GM18861 (cell line): ENCODE measurements at regions not wholly inside any gene's neighbourhood (a gene's known extent, or its start where the extent isn't known, plus 50 kb on each side); places are given as distances from the start of the nearest gene placed in this dataset.
"Not testable (repeated sequence)": the region's sequence is repeated elsewhere in the genome, so short reads cannot be mapped to it uniquely, and the experiment has no call there.

Experiments
- ATAC-seq: cut with Tn5 transposase; IDR thresholded peaks from one replicate; pipeline ENCODE4 v1.9.1; 2021; ENCODE audit not compliant: unreplicated experiment

DNA sequence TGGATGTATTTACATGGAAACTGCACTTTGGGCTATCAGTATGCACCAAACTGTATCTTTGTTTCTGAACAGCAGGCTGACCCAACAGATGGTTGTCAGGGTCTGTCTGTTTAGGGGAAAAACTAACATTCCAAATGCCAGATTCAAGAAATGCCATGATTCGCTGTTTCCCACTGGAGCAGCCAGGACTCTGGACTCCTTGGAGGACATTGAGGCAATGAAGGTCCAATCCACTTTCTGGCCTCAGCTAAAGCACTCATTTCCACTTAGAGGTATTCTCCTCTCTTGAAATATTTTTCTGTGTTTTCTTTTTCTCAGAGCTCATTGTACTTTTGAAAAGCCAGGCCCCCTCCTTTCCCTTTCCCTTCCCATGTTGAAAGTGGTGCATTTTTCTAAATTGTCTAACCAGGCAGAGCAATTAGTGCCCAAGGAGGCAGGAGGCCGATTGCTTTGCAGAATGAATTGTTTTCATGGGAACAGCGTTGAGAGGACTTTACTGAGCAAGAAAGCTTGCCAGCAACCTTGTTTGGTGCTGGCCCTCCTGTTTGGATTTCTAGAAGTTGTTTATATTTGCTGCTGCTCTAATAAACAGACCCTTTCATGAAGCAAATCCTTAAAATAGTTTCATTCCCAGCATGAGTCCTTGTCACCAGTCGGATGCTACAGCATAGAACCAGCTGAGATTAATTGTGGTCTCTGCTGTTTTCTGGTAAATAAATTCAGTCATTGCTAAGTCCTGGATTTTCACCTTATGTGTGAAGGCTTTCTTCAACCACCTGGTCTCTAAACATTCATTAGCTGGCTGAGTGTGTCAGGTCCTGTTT lies 132.8 kb upstream of the TAF11L2 start:
- ATAC-seq: no peak

- no peak for ATAC-seq
Measured at GRCh38 chr5:17365811-17366138, 132.3 kb upstream of the TAF11L2 start.

GRCh38 chr5:17367256-17367840 lies 130.7 kb upstream of the TAF11L2 start:
- no peak for ATAC-seq

DNA sequence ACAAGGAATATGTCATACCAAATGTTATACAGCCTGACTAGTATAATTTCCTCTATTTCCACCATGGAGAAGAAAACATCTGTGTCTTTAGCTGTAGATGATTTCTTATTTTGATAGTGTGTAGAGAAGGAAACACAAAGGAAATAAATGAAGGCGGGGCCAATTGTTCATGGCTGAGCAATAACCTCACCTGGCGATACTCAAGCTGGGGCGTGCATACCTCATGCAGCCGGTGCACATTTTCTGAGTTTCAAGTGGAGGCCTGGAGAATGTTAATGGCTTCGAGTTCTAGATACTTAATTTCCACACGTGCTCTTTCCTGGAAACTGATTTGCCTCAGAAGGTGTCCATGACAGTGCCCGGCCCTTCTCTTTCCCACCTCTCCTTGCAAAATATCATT lies 127.4 kb upstream of the TAF11L2 start:
- no peak for ATAC-seq

- ATAC-seq: no peak
Measured at GRCh38 chr5:17373406-17373805, 124.6 kb upstream of the TAF11L2 start.

DNA sequence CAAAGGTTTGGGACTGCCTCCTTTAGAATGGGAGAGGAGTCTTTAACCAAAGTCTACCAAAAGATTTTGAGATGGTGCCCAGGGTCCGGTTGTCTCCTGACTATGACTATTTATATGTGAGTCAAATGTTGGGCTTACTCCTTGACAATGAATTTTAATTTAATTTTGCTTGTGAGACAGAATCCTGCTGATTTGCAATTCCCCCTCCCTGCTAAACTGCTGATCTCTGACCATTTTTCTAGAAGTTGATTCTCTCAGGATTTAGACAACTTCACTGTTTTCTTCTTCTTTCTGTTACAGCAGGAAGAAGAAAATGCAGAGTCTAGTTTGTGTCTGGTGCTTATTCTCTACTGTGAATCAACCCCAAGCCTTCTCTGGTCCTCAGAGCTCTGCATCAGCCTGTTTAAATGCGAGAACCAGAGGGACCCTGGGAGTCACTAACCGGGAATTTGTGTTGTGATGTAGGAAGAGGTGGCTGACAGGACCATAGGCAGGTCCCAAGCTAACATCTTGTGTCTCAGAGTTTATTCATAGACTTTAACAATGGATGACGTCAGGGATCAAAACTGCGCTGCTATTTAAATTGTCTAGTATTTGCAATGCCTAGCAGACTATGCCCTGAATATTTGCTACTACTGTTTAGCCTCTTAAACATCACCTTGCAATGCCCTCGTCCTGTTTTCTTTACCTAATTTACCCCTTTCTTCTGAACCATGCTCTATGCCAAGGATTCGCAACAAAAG lies 124.0 kb upstream of the TAF11L2 start:
- no peak for ATAC-seq

GRCh38 chr5:17374973-17375742 lies 122.9 kb upstream of the TAF11L2 start:
- ATAC-seq: no peak

DNA sequence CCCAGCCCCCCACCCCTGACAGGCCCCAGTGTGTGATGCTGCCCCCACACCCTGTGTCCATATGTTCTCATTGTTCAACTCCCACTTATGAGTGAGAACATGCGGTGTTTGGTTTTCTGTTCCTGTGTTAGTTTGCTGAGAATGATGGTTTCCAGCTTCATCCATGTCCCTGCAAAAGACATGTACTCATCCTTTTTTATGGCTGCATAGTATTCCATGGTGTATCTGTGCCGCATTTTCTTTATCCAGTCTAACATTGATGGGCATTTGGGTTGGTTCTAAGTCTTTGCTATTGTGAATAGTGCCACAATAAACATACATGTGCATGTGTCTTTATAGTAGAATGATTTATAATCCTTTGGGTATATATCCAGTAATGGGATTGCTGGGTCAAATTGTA lies 122.1 kb upstream of the TAF11L2 start:
- ATAC-seq: not testable (repeated sequence)

DNA sequence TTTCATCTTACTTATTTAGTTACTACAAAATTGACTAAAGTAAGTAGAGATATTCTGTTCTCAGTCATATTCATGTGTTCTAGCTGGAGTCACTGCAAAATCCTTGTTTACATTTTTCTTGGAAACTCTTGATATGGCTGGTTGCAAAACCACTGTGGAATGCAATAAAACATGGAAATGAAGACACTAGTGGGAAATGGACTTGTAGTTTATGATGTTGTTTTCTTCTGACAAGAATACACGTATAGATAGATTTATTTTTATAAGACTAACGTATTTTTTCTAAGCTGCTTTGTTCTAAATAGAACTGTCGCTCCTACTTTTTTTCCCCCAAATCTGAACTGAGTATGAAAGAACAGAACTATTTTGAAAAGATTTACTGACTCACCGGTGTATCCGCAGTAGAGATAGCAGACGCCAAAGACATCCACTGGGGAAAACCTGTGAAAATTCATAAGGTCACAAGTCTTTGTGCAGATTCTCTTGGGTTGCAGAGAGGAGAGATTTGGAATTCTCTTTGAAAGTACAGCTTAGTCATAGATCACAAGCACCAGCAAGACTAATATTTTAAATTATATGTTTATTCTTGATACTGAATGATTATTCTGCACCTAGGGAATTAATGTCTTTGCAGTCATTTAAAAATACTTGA lies 119.6 kb upstream of the TAF11L2 start:
- ATAC-seq: no peak

- no peak for ATAC-seq
Measured at GRCh38 chr5:17379100-17379951, 118.7 kb upstream of the TAF11L2 start.

- ATAC-seq: no peak
Measured at GRCh38 chr5:17381932-17382331, 116.1 kb upstream of the TAF11L2 start.

DNA sequence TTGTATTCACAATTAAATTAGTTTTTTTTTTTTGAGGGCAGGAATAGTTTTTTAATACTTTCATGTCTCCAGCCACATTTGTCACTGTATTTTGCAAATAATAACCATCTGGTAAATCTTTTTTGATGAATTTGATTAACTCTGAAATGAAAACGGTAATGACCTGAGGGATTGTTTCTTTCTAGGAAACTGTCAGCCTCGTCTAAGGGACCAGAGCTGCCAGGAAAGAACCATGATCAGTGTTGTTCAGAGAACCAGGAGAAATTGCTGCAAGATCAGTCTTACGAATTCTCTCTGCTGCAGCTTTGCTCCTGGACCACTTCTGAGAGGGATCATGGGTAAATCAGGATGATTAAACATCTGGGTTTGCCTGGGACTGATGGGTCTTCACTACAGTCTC lies 114.5 kb upstream of the TAF11L2 start:
- ATAC-seq: no peak

GRCh38 chr5:17384181-17384580 lies 113.8 kb upstream of the TAF11L2 start:
- ATAC-seq: no peak

DNA sequence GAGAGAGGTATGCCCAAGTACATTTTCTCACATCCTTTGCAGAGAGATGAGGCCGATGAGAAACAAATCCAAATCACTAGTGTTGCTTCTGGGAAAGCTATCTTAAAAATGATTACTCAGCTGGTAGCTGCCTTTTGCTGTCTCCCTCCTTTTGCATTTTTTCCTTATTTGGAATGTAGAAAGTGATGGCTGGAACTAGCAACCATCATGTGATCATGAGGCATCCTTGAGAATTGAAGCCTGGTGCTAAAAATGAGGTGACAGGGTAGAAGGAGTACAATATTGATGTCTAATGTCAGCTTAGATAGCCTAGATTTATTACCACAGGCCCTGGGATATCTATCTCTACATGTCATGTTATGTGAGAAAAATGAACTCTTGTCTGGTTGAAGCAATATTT lies 109.3 kb upstream of the TAF11L2 start:
- no peak for ATAC-seq

DNA sequence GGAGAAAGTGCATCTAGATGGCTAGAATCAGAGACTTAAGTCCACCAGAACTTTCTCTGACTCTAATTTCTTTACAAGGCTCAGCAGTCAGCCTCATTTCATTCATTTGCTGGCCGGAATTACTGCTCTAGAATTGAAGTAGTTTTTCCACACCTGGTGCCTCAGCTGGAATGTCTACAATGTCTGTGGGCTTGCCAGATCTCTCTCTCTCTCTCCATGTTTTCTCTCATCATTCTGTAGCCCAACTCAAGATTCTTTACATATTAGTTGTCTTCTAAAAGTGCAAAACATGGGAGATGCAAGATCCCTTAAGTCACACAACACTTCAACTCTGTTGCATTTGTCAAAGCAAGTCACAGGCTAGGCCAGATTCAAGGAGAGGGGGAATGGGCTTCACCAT lies 103.9 kb upstream of the TAF11L2 start:
- ATAC-seq: no peak

DNA sequence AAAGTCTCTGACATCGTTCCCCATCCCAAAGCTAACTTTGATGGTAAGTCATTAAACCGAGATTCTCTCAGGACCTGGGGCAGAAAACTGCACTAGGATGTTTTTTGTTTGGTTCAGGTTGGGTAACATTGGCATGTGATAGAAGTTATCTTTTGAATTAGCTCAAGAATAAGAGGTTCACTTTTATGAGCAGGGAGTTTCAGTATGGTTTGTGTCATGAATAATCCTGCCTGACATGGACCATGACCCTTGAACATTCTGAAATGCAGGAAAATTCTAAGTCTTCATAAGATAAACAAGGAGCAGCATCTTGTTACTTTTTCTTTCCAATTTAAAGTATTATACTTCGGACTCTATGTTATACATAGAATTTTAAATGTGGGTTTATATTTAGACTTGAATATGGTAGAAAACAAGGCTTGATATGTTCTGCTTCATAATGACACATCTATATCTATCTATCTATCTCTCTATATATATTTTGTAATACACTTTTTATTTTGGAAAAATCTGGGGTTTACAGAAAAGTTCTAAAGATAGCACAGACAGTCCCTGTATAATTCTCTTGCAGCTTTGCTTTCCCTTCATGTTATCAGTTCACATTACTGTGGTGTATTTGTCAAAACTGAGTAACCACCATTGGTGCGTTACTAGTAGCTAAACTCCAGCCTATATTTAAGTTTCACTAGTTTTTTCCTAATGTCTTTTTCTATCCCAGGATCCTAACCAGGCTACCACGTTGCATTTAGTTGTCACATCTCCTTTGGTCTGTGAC lies 102.7 kb upstream of the TAF11L2 start:
- no peak for ATAC-seq

DNA sequence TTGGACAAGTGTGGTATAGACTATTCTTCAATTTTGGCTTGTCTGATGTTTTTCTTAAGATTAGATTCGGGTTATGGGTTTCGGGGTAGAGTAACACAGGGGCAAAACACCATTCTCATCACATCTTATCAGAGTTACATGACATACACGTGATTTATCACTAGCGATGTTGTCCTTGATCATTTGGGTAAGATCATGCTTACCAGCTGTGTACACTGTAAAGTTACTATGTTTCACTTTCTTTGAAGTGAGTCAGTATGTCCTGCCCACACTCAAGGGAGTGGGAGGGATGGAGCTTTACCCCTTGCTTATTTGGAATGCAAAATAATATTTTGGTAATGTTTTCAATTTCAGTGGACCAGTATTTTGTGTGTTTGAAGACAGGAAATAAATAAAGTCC lies 101.8 kb upstream of the TAF11L2 start:
- ATAC-seq: no peak

DNA sequence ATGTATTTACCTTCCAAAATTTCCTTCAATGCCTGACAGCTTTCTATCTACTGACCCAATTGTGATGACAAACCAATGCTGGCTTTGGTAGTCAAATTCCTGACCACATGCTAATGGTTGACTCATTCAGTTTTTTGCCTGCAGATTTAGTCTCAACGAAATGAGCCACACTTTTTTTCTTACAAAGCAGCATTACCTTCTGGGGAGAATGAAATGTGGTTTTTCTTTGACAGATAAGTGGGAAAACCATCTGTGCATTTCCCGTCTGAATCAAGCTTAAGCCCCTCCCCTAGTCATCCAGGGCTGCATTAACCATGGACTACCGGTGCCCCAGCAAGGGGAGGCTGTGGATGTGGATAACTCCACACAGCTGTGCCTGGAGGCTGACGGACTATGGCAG lies 99.6 kb upstream of the TAF11L2 start:
- ATAC-seq: peak; percentile 64
